Keratinocyte (primary cell): ENCODE measurements at regions not wholly inside any gene's neighbourhood (a gene's known extent, or its start where the extent isn't known, plus 50 kb on each side); places are given as distances from the start of the nearest gene placed in this dataset.
"Not testable (repeated sequence)": the region's sequence is repeated elsewhere in the genome, so short reads cannot be mapped to it uniquely, and the experiment has no call there.

ENCODE experiments used
- DNase-seq: peaks from one replicate; pipeline ENCODE4 v3.0.0-alpha.2; 2011; ENCODE audit warnings: low read depth, missing footprints, low spot score
- FAIRE-seq: peaks from 2 replicates; lab custom pipeline; 2011; peaks lifted over from hg19 to GRCh38; lab: Jason Lieb, UNC
- H2AFZ ChIP-seq: 2 replicates; pipeline ENCODE4 v1.6.0; 2012; ENCODE audit warnings: low read length, control low read depth, inconsistent platforms; ENCODE audit not compliant: control insufficient read depth
- H3K27ac ChIP-seq: 2 replicates; pipeline ENCODE4 v1.5.1; 2011; ENCODE audit warnings: low read length; ENCODE audit not compliant: control insufficient read depth, insufficient read depth
- H3K27me3 ChIP-seq: 3 replicates; pipeline ENCODE4 v1.6.0; 2011; ENCODE audit warnings: low read length; ENCODE audit not compliant: control insufficient read depth, insufficient read depth; ENCODE audit errors: extremely low read depth
- H3K36me3 ChIP-seq, 2 experiments: 2 replicates in 1 of 2; 3 replicates in 1 of 2; pipeline ENCODE4 v1.5.1; 2011; ENCODE audit warnings: low read length in 2 of 2, mild to moderate bottlenecking in 1 of 2; ENCODE audit not compliant: control insufficient read depth in 2 of 2, insufficient read depth in 2 of 2; ENCODE audit errors: extremely low read depth in 1 of 2
- H3K4me1 ChIP-seq: 3 replicates; pipeline ENCODE4 v1.5.1; 2011; ENCODE audit warnings: low read length; ENCODE audit not compliant: control insufficient read depth, insufficient read depth; ENCODE audit errors: extremely low read depth
- H3K4me2 ChIP-seq: 3 replicates; pipeline ENCODE4 v1.6.0; 2011; ENCODE audit warnings: low read depth, low read length; ENCODE audit not compliant: control insufficient read depth, insufficient read depth; ENCODE audit errors: extremely low read depth
- H3K4me3 ChIP-seq, 3 experiments: fragments of 200-600 bp in 1 of 3; sonication (generic) in 1 of 3; 2 replicates in 2 of 3; 3 replicates in 1 of 3; pipeline ENCODE4 v1.5.1; 2011 to 2016; ENCODE audit warnings: low read length in 3 of 3, mild to moderate bottlenecking in 3 of 3, control low read depth in 2 of 3, inconsistent platforms in 1 of 3, low read depth in 1 of 3, mixed read lengths in 1 of 3, mixed run types in 1 of 3, moderate library complexity in 1 of 3; ENCODE audit not compliant: control insufficient read depth in 2 of 3, insufficient read depth in 2 of 3; ENCODE audit errors: extremely low read depth in 1 of 3
- H3K79me2 ChIP-seq: 2 replicates; pipeline ENCODE4 v1.6.0; 2012; ENCODE audit warnings: low read length; ENCODE audit not compliant: control insufficient read depth, insufficient read depth
- H3K9ac ChIP-seq: 3 replicates; pipeline ENCODE4 v1.6.0; 2011; ENCODE audit warnings: low read length; ENCODE audit not compliant: control insufficient read depth, insufficient read depth; ENCODE audit errors: extremely low read depth
- H3K9me1 ChIP-seq: 3 replicates; pipeline ENCODE4 v1.6.0; 2011; ENCODE audit warnings: low read length; ENCODE audit not compliant: control insufficient read depth, insufficient read depth; ENCODE audit errors: extremely low read depth
- H3K9me3 ChIP-seq: 2 replicates; pipeline ENCODE4 v1.5.1; 2012; ENCODE audit warnings: low read depth, low read length; ENCODE audit not compliant: control insufficient read depth
- H4K20me1 ChIP-seq: 3 replicates; pipeline ENCODE4 v1.6.0; 2011; ENCODE audit warnings: low read length; ENCODE audit not compliant: control insufficient read depth, insufficient read depth; ENCODE audit errors: extremely low read depth
- EZH2 ChIP-seq: IDR thresholded peaks from one replicate; pipeline ENCODE4 v1.6.1; 2012; ENCODE audit warnings: inconsistent platforms, mild to moderate bottlenecking, low read length, moderate library complexity
- dilution Hi-C: fragments of 300-500 bp; cut with MboI; formaldehyde crosslinking; loops from one replicate; pipeline ENCODE4 v1.7.0; 2020; ENCODE audit warnings: low sequenced_read_pairs; ENCODE audit not compliant: extremely low pct_ligation_motif_present
- TF ChIP-seq, protein P1 (sequence below), 3 experiments: IDR thresholded peaks in 1 of 3; conservative IDR thresholded peaks in 1 of 3; optimal IDR thresholded peaks in 1 of 3; 2 replicates in 2 of 3; 3 replicates in 1 of 3; pipeline versions ENCODE3 to v1.5.1; 2011; ENCODE audit warnings: low read length in 3 of 3, mild to moderate bottlenecking in 3 of 3, moderate library complexity in 2 of 3, control low read depth in 1 of 3, inconsistent platforms in 1 of 3; ENCODE audit not compliant: insufficient read depth in 2 of 3; ENCODE audit errors: extremely low read depth in 1 of 3

DNA sequence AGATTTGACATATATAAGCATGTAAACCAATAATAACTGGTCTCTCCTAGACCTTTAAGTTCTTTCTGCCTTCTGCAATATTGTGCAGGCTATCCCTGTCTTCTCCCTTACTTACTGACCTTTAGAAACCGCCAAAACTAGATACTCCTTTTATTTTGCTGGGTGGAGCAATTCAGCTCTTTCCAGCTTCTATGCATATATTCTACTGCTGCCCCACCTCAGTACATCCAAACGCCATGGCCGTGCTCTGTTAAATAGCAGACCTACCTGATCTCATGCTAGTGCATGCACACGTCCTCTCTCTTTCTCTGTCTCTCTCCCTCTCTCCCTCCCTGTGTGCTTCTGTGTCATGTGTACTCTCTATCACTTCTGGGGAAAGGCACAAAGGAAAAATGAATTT is 76.7 kb upstream of the CAPRIN1 start:
- H3K36me3 ChIP-seq, result no peaks in the 10 kb centered on the region
- FAIRE-seq (no peak), DNase-seq (no peak)
- no peak overlapping the region for H3K27ac ChIP-seq
- H3K9me1 ChIP-seq, result no peaks in the 10 kb centered on the region
- H3K4me2 ChIP-seq, result no peak overlapping the region
- H3K9ac ChIP-seq, result no peak overlapping the region
- no peaks in the 10 kb centered on the region for H3K4me1 ChIP-seq
- no peaks in the 10 kb centered on the region for H3K79me2 ChIP-seq
- H3K27me3 ChIP-seq, result no peaks in the 10 kb centered on the region
- H4K20me1 ChIP-seq, result no peaks in the 10 kb centered on the region
- TF ChIP-seq EZH2, result no peak
- no peaks in the 10 kb centered on the region for H3K9me3 ChIP-seq
- no peak overlapping the region for H3K4me3 ChIP-seq
- no peak overlapping the region for H2AFZ ChIP-seq
- dilution Hi-C loops, result no loop called here

DNA sequence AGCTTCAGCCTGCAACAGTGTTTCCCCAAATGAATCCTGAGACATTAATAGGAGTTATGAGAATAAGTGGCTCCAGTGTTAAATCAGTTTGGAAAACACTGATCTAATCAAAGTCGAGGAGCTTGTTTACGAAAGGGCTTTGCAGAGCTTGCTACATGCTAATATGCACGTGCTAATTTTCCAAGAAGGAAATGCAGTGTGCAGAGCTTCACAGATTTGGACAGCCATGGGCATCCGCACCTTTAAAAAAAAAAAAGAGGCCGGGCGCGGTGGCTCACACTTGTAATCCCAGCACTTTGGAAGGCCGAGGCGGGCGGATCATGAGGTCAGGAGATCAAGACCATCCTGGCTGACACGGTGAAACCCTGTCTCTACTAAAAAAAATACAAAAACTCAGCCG is 79.7 kb upstream of the LMO2 start:
- FAIRE-seq, H3K4me3 ChIP-seq, H4K20me1 ChIP-seq, H3K79me2 ChIP-seq, H3K27me3 ChIP-seq, H3K4me2 ChIP-seq, H2AFZ ChIP-seq, H3K27ac ChIP-seq, DNase-seq, H3K9ac ChIP-seq, H3K4me1 ChIP-seq, H3K9me3 ChIP-seq, H3K9me1 ChIP-seq, dilution Hi-C loops, H3K36me3 ChIP-seq: not testable (repeated sequence)

DNA sequence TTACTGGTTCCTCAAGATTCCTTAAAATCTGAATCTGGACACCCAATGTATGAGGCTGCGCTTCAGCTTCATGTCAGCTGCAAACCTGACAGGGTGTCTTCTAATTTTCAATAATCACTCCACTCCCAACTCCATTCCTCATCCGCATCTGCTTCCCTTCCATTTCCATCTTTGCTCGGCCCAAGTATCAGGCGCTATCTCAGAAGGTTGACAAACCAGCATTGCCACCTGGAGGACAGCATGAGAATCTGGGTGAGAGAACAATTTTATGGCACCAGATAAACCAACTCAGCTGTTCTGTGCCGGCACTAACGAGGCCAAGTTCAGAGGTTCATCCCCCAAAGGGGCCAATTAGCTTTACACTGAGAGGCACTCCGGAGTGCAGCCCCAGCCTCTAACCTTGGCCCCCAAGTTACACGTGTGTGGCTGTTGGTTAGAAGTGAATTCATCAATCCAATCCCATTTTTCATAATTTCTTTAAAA is 79.1 kb upstream of the LMO2 start:
- no peak overlapping the region for H3K4me2 ChIP-seq
- H3K4me1 ChIP-seq, result no peaks in the 10 kb centered on the region
- DNase-seq (no peak), FAIRE-seq (peak; percentile 86)
- no peak for TF ChIP-seq EZH2
- TF ChIP-seq, protein P1, sequence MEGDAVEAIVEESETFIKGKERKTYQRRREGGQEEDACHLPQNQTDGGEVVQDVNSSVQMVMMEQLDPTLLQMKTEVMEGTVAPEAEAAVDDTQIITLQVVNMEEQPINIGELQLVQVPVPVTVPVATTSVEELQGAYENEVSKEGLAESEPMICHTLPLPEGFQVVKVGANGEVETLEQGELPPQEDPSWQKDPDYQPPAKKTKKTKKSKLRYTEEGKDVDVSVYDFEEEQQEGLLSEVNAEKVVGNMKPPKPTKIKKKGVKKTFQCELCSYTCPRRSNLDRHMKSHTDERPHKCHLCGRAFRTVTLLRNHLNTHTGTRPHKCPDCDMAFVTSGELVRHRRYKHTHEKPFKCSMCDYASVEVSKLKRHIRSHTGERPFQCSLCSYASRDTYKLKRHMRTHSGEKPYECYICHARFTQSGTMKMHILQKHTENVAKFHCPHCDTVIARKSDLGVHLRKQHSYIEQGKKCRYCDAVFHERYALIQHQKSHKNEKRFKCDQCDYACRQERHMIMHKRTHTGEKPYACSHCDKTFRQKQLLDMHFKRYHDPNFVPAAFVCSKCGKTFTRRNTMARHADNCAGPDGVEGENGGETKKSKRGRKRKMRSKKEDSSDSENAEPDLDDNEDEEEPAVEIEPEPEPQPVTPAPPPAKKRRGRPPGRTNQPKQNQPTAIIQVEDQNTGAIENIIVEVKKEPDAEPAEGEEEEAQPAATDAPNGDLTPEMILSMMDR (optimal IDR thresholded peaks at IDR 0.05 in 1 of 3, IDR thresholded peaks at IDR 0.05 in 1 of 3, conservative IDR thresholded peaks at IDR 0.05 in 1 of 3; ENCODE audit: extremely low read depth in 1 of 3, insufficient read depth in 2 of 3, low read length in 3 of 3), result peak; percentile 64 to 84 (median 78)
- H3K79me2 ChIP-seq, result no peaks in the 10 kb centered on the region
- no peaks in the 10 kb centered on the region for H3K9me1 ChIP-seq
- H3K9ac ChIP-seq, result no peak overlapping the region
- H2AFZ ChIP-seq, result no peak overlapping the region
- no peaks in the 10 kb centered on the region for H3K36me3 ChIP-seq
- dilution Hi-C loops, result no loop called here
- H3K27ac ChIP-seq, result no peak overlapping the region
- H4K20me1 ChIP-seq, result no peaks in the 10 kb centered on the region
- H3K27me3 ChIP-seq, result no peaks in the 10 kb centered on the region
- no peaks in the 10 kb centered on the region for H3K9me3 ChIP-seq
- no peak overlapping the region for H3K4me3 ChIP-seq
